SK-N-MC (cell line): ENCODE measurements at regions not wholly inside any gene's neighbourhood (a gene's known extent, or its start where the extent isn't known, plus 50 kb on each side); places are given as distances from the start of the nearest gene placed in this dataset.
"Not testable (repeated sequence)": the region's sequence is repeated elsewhere in the genome, so short reads cannot be mapped to it uniquely, and the experiment has no call there.

ENCODE experiments used
- EZH2 ChIP-seq: fragments of 200-600 bp; sonication (generic); IDR thresholded peaks from one replicate; pipeline ENCODE4 v1.6.1; 2017; ENCODE audit warnings: antibody characterized with exemption
- FOXP2 ChIP-seq: optimal IDR thresholded peaks from 2 replicates; pipeline ENCODE3; 2011; ENCODE audit warnings: mild to moderate bottlenecking, moderate library complexity; ENCODE audit not compliant: insufficient read depth; ENCODE audit errors: extremely low read length, control extremely low read depth
- POLR2AphosphoS5 ChIP-seq: IDR thresholded peaks from 2 replicates; pipeline ENCODE4 v1.6.1; 2012; ENCODE audit warnings: mild to moderate bottlenecking, low read depth, low read length, borderline replicate concordance

DNA sequence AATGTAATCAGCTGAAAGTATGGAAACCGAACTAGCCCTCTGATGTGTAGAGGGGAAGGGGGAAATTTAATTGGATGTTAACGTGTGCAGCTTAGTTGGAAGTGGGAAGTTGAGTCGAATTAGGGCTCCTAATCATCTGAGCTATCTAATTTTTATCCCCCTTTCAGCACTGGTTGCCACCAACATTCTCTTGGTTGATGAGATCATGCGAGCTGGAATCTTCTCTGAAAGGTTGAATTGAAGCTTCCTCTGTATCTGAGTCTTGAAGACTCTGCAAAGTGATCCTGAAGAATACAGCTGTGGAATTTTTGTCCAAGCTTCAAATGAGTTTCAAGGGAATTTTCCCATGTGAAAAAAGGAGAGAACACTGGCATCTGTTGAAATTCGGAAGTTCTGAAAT lies 109.8 kb upstream of the VKORC1L1 start:
- not testable (repeated sequence) for TF ChIP-seq EZH2, POLR2AphosphoS5, FOXP2
